GM19395 (cell line): ENCODE measurements at regions not wholly inside any gene's neighbourhood (a gene's known extent, or its start where the extent isn't known, plus 50 kb on each side); places are given as distances from the start of the nearest gene placed in this dataset.
A peak's percentile ranks its signal among the peaks of the same experiment; 100 is the strongest.
"Not testable (repeated sequence)": the region's sequence is repeated elsewhere in the genome, so short reads cannot be mapped to it uniquely, and the experiment has no call there.

Experiments
- ATAC-seq: cut with Tn5 transposase; IDR thresholded peaks from one replicate; pipeline ENCODE4 v1.9.1; 2021; ENCODE audit warnings: mild to moderate bottlenecking, moderate library complexity; ENCODE audit not compliant: unreplicated experiment

DNA sequence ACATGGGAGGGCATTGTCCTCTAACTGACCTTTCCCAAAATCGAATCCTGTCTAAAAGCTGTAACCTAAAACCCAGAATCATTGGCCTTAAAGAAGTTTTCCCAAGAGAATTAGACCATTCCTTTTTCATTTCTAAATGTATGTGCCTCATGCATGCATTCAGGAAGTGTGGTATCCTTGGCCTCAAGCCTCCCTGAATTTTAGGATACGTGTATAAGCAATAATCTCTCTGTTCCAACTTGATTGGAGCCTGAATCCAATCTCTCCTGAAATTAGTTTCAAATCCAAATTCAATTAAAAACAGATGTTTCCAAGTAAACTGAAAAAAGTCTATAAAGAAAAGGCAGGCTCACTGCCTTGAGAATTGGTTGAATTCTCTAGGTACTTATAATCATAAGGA, 86.0 kb upstream of the VEPH1 start:
- no peak for ATAC-seq

DNA sequence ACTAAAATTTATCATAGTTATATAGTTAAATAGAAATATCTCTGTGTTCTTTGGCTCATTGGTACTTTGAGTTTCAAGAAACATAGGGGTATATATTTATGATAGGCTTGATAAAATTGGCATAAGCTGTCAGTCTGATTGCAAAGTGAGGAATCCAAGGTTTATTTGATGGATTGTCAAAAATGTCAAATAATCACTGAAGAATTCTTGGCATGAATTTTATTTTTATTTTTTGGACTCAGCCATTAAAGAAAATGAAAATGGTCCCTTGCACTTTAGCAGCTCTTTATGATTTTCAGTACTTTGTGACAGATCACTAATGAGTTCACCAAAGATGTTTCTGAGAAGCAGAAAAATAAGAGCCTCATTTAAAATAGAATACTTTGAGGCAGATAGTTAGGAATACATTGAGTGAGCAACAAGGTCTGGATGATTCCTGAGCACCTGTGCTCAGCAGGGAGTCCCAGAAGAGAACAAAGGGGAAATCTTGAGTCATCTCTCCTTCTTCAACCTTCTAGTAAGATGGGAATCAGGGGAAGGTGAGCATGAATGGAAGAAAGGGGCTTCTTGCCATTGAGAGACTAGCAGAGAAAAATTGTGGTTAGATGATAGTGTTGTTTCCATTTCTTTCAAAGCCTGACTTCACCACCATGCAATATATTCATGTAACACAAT, 85.3 kb upstream of the VEPH1 start:
- ATAC-seq: no peak

- no peak for ATAC-seq
These were observed 83.1 kb upstream of the VEPH1 start for GRCh38 chr3:157586293-157586692.

- no peak for ATAC-seq
These were observed 82.2 kb upstream of the VEPH1 start for GRCh38 chr3:157585386-157585785.

- no peak for ATAC-seq
These were observed 79.4 kb upstream of the VEPH1 start for GRCh38 chr3:157582637-157582973.

DNA sequence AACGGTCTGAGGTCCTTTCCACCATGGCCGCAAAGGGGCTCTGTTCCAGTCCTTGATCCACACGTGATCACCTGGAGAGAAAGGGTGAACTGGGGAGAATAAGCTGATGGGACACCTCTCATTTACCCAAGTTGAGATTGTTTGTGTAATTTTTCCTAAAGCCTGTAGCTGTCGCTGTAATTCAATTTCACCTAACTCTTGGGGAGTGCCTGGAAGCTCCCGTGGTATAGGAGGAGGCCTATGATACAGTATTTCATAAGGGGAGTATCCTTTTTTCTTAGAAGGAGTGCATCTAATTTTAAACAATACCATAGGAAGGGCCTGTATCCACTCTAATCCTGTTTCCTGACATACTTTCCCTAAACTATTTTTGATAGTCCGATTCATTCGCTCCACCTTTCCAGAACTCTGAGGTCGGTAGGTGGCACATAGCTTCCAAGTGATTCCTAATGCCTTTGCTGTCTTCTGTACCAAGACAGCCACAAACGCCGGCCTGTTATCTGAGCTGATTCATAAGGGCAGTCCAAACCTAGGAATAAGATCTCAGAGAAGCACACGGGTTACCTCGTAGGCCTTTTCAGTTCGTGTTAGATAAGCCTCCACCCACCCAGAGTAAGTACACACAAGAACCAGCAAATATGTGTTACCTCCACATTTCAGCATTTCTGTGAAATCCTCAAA, 78.9 kb upstream of the VEPH1 start:
- not testable (repeated sequence) for ATAC-seq

DNA sequence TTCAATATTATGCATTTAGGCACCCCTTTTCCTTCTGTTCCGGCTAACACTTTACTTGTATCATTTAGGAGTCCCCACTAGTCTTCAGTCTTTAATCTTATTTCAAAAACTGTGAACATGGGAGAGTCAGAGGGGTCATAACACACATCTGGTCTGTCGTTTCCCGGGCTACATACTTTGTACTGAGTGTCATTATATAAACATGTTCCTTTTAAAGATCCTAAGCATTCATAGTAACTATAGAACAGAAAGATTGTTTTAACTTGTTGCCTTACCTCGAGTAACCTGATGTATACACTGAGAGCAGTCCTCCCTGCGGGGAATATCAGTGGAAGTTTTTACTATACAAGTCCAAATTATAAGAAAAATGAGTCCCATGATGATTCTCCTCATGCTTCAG, 78.2 kb upstream of the VEPH1 start:
- ATAC-seq: no peak

- ATAC-seq: no peak
These were observed 75.0 kb upstream of the VEPH1 start for GRCh38 chr3:157578181-157578580.

DNA sequence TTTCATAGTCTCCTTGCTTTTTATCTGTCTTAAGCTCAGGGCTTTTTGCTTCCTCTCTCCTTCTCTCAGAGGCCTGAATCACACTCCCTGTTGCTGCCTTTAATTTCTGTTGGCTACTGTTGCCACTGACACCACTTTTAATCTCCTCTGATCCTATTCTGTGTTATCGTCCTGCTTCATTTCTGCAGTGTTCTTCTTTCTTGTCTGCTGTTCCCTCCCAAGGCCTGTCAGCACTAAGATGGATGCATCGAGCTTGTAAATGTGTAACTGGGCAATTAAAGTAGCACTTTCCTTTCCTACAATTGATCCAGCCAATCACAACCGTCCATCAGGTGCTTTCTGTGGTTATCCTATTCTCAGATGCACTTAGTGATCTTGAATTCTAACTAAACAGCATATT, 71.3 kb upstream of the VEPH1 start:
- ATAC-seq: no peak

DNA sequence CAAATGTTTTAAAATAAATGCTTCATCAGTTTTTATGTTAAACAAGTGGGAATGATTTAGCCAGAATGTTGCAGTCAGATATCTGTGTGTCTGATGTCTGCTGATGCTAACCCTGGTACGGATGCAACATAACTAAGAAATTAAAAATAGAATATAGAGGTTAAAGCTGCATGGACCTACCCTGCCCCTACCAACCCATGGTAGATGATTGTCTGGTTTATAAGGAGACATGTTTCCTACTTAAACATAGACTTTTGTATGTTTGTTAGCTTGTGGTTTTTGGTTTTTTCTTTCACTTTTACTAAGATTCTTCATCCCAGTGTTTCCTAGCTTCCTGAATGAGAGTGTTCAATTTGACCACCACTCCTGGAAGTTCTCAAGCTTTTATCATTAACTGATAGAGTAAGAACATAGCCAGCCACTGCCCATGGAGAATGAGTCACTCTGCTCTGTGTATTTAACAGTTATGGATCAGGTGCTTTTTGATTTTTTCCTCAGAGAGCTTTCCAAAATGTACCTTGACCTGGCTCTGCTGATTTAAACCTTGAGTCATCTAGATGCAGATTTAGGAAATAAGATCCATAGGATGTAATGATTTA, 70.7 kb upstream of the VEPH1 start:
- no peak for ATAC-seq

DNA sequence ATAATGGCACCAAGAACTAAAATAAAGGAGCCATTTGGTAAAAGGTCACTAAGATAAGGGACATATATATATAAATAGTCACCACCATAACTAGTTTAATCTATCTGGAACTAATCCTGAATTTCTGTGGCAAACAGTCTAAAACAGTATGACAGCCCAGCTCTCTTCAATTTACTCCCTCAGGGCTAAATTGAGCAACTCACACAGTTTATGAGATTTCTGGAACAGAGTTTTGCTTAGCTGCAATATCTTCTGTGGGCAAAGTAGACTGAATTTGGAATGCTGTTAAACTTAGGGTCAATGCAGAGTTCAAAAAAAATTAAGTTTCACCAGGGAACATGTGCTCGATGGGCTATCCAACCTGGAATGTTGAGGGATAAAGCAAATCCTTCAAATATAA, 70.1 kb upstream of the VEPH1 start:
- ATAC-seq: no peak

- peak; percentile 87 for ATAC-seq
These were observed 69.5 kb upstream of the VEPH1 start for GRCh38 chr3:157572559-157573270.

DNA sequence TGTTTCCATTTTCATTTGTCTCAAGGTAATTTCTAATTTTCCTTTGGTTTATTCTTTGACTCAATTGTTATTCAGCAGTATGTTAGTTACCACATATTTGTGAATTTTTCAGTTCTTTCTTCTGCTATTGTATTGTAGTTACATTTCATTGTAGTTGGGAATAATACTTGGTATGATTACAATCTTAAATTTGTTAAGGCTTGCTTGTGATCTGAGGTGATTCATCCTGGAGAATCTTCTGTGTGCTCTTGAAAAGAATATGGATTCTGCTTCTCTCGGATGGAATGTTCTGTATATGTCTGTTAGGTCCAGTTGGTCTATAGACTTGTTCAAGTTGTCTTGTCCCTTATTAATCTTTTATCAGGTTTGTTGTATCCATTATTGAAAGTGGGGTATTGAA, 63.4 kb upstream of the VEPH1 start:
- no peak for ATAC-seq

- no peak for ATAC-seq
These were observed 56.2 kb upstream of the VEPH1 start for GRCh38 chr3:157559401-157559800.
